ENCODE measurements at regions not wholly inside any gene's neighbourhood (a gene's known extent, or its start where the extent isn't known, plus 50 kb on each side); places are given as distances from the start of the nearest gene placed in this dataset.

DNA sequence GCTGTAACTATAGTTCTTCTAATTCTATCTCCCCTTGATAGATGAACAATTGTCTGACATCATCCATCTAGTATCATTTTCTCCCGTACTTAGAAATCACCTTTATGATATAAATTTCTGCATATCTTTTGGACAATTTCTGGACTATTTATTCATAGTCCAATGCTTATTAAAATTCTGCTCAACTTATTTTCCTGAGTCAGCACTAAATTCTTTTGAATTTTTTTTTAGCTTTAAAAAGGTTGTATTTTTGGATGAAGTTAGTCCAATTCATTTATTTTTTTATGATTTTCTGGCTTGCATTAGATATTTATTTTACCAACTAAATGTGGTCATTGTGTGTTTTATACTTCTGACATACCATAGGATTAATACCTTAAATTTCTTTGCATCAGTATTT, 538.5 kb upstream of the DCC start:
- no peak for TF ChIP-seq EP300 (IDR thresholded peaks at IDR 0.05)
- TF ChIP-seq POLR2A (IDR thresholded peaks at IDR 0.05), result no peak
- no peak for TF ChIP-seq CTCF (IDR thresholded peaks at IDR 0.05)
- WGBS, 5 donors, result 74 to 89% (median 87%) methylated on average over 1 of the region's 1 CpG

GRCh38 chr18:51802569-51803428, 537.2 kb upstream of the DCC start:
- peak in 1 of 2 donors; percentile 2 for DNase-seq
- no peaks in the 10 kb centered on the region for H3K27me3 ChIP-seq
- no peaks in the 10 kb centered on the region for H3K4me1 ChIP-seq
- no peak overlapping the region for H3K27ac ChIP-seq
- H3K36me3 ChIP-seq, result no peaks in the 10 kb centered on the region
- TF ChIP-seq POLR2AphosphoS5 (IDR thresholded peaks at IDR 0.05), result no peak
- no peak for TF ChIP-seq CTCF (IDR thresholded peaks at IDR 0.05)
- WGBS, 5 donors, result 83 to 93% (median 92%) methylated on average over 4 of the region's 4 CpGs
- H3K9me3 ChIP-seq, result no peaks in the 10 kb centered on the region
- intact Hi-C loops (cut with DNase I; ENCODE audit: low total_unique reads), result no loop called here
- no peak overlapping the region for H3K4me3 ChIP-seq

More for the DNA sequence above, 538.5 kb upstream of the DCC start:
- no peak for DNase-seq
- H3K36me3 ChIP-seq, result no peaks in the 10 kb centered on the region
- H3K4me3 ChIP-seq, result no peak overlapping the region
- no peaks in the 10 kb centered on the region for H3K27me3 ChIP-seq
- no peaks in the 10 kb centered on the region for H3K9me3 ChIP-seq
- intact Hi-C loops (cut with DNase I; ENCODE audit: low total_unique reads), result no loop called here
- no peaks in the 10 kb centered on the region for H3K4me1 ChIP-seq
- no peak overlapping the region for H3K27ac ChIP-seq

DNA sequence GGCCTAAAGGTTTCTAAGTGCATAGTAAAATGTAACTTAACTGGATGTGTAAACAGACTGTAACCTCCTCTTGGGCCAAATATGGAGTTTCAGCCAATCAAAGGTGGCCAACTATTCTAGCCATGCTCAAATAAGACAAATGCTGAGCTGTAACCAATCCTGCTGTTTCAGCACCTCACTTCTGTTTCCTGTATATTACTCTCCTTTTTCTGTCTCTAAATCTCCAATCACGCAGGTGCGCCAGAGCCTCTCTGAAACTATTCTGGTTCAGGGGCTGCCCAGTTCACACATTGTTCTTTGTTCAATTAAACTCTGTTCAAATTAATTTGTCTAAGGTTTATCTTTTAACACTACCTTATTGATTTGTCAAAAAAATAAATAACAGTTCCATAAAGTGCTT, 532.7 kb upstream of the DCC start:
- no peaks in the 10 kb centered on the region for H3K4me1 ChIP-seq
- DNase-seq, result no peak
- H3K4me3 ChIP-seq, result no peak overlapping the region
- intact Hi-C loops (cut with DNase I; ENCODE audit: low total_unique reads), result no loop called here
- H3K36me3 ChIP-seq, result no peaks in the 10 kb centered on the region
- no peak overlapping the region for H3K27ac ChIP-seq
- H3K27me3 ChIP-seq, result no peaks in the 10 kb centered on the region
- TF ChIP-seq POLR2AphosphoS5 (IDR thresholded peaks at IDR 0.05) (no peak), EP300 (IDR thresholded peaks at IDR 0.05) (no peak), CTCF (IDR thresholded peaks at IDR 0.05) (no peak), POLR2A (IDR thresholded peaks at IDR 0.05) (no peak)
- H3K9me3 ChIP-seq, result no peaks in the 10 kb centered on the region
- WGBS, 5 donors, result 70 to 90% (median 85%) methylated on average over 2 of the region's 2 CpGs

DNA sequence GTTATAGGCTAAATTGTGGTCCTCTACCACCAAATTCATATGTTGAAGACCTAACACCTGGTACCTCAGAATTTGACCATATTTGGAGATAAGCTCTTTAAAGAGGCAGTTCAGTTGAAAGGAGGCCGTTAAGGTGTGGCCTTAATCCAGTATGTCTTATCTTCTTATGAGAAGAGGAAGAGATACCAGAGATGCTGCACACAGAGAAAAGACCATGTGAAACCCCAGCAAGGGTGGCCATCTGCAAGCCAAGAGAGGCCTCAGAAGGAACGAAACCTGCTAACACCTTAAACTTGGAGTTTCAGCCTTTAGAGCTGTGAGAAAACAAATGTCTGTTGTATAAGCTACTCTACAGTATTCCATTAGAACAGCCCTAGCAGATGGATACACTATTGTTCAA, 528.1 kb upstream of the DCC start:
- H3K27me3 ChIP-seq, result no peaks in the 10 kb centered on the region
- no peak overlapping the region for H3K27ac ChIP-seq
- WGBS, 5 donors, result 78 to 87% (median 86%) methylated on average over 2 of the region's 2 CpGs
- no peaks in the 10 kb centered on the region for H3K36me3 ChIP-seq
- no peak for DNase-seq
- H3K4me3 ChIP-seq, result no peak overlapping the region
- intact Hi-C loops (cut with DNase I; ENCODE audit: low total_unique reads), result no loop called here
- TF ChIP-seq POLR2AphosphoS5 (IDR thresholded peaks at IDR 0.05) (no peak), POLR2A (IDR thresholded peaks at IDR 0.05) (no peak), EP300 (IDR thresholded peaks at IDR 0.05) (no peak), CTCF (IDR thresholded peaks at IDR 0.05) (no peak)
- no peaks in the 10 kb centered on the region for H3K4me1 ChIP-seq
- no peaks in the 10 kb centered on the region for H3K9me3 ChIP-seq

Data from stomach (tissue), 8 donors.